OCI-LY7 (cell line): ENCODE measurements at regions not wholly inside any gene's neighbourhood (a gene's known extent, or its start where the extent isn't known, plus 50 kb on each side); places are given as distances from the start of the nearest gene placed in this dataset.

Experiments
- BruUV-seq: library from RNA; stranded (reverse); fragments of 400-500 nt; replicated peaks from 2 replicates; lab custom pipeline; 2021; lab: Mats Ljungman, UMichigan
- CTCF ChIA-PET: fragments of 300-600 bp; sonication (Branson Sonifier 250); formaldehyde crosslinking; loops from one replicate; lab custom pipeline; 2022; ENCODE audit warnings: antibody characterized with exemption; ENCODE audit not compliant: unreplicated experiment; lab: Charles Lee
- POLR2A ChIA-PET: fragments of 300-600 bp; sonication (Branson Sonifier 250); formaldehyde crosslinking; loops from one replicate; lab custom pipeline; 2022; ENCODE audit warnings: antibody characterized with exemption; lab: Charles Lee
- DNase-seq: peaks from one replicate; pipeline ENCODE4 v3.0.0-alpha.2; 2015; ENCODE audit warnings: low spot score
- H2AFZ ChIP-seq: fragments of 200-600 bp; sonication (generic), shearing (Covaris generic); 2 replicates; pipeline ENCODE4 v1.6.1; 2014; ENCODE audit warnings: mild to moderate bottlenecking, antibody characterized with exemption, low read length, moderate library complexity
- H3K27ac ChIP-seq: fragments of 200-600 bp; sonication (generic); 2 replicates; pipeline ENCODE4 v1.5.1; 2014; ENCODE audit warnings: mixed run types, low read depth, mild to moderate bottlenecking, moderate library complexity, low read length, inconsistent platforms; ENCODE audit not compliant: poor library complexity, severe bottlenecking
- H3K36me3 ChIP-seq: fragments of 200-600 bp; sonication (generic); 2 replicates; pipeline ENCODE4 v1.6.1; 2014; ENCODE audit warnings: mild to moderate bottlenecking, antibody characterized with exemption, low read length, moderate library complexity, mixed read lengths; ENCODE audit not compliant: insufficient read depth
- H3K4me1 ChIP-seq: fragments of 200-600 bp; sonication (generic); 2 replicates; pipeline ENCODE4 v1.5.1; 2014; ENCODE audit warnings: mild to moderate bottlenecking, low read length; ENCODE audit not compliant: insufficient read depth, poor library complexity, severe bottlenecking
- H3K4me2 ChIP-seq: fragments of 200-600 bp; sonication (generic); 2 replicates; pipeline ENCODE4 v1.6.1; 2014; ENCODE audit warnings: mild to moderate bottlenecking, low read length
- H3K4me3 ChIP-seq: fragments of 200-600 bp; sonication (generic); 2 replicates; pipeline ENCODE4 v1.5.1; 2014; ENCODE audit warnings: mild to moderate bottlenecking, low read depth, low read length; ENCODE audit not compliant: poor library complexity, severe bottlenecking
- H3K79me2 ChIP-seq: fragments of 200-600 bp; sonication (generic); 2 replicates; pipeline ENCODE4 v1.6.1; 2016; ENCODE audit warnings: low read depth, mild to moderate bottlenecking, low read length, moderate library complexity, mixed read lengths; ENCODE audit not compliant: insufficient read depth
- H3K9me2 ChIP-seq: fragments of 200-600 bp; sonication (generic); 2 replicates; pipeline ENCODE4 v1.6.1; 2016; ENCODE audit warnings: mild to moderate bottlenecking, low read length, mixed read lengths; ENCODE audit not compliant: insufficient read depth
- H3K9me3 ChIP-seq: fragments of 200-600 bp; sonication (generic); 2 replicates; pipeline ENCODE4 v1.6.1; 2014; ENCODE audit warnings: mild to moderate bottlenecking, mixed run types, low read length, mixed read lengths
- H4K20me1 ChIP-seq: fragments of 200-600 bp; sonication (generic); 2 replicates; pipeline ENCODE4 v1.6.1; 2014; ENCODE audit warnings: mild to moderate bottlenecking, antibody characterized with exemption, low read length, moderate library complexity, mixed read lengths; ENCODE audit not compliant: insufficient read depth
- EZH2phosphoT487 ChIP-seq: fragments of 200-600 bp; sonication (generic); IDR thresholded peaks from 2 replicates; pipeline ENCODE4 v1.6.1; 2018; ENCODE audit warnings: low read depth, borderline replicate concordance, mild to moderate bottlenecking, mixed run types, antibody characterized with exemption, low read length, moderate library complexity, mixed read lengths
- intact Hi-C: fragments of 100-400 bp; cut with micrococcal nuclease; formaldehyde crosslinking; loops from one replicate; pipeline ENCODE4 v1.10.0; 2022; ENCODE audit not compliant: unreplicated experiment
- TF ChIP-seq, protein P1 (sequence below): fragments of 200-600 bp; sonication (generic); conservative IDR thresholded peaks from 2 replicates; pipeline ENCODE4 v1.5.1; 2014; ENCODE audit warnings: mild to moderate bottlenecking, antibody characterized with exemption, low read length, moderate library complexity, mixed read lengths

DNA sequence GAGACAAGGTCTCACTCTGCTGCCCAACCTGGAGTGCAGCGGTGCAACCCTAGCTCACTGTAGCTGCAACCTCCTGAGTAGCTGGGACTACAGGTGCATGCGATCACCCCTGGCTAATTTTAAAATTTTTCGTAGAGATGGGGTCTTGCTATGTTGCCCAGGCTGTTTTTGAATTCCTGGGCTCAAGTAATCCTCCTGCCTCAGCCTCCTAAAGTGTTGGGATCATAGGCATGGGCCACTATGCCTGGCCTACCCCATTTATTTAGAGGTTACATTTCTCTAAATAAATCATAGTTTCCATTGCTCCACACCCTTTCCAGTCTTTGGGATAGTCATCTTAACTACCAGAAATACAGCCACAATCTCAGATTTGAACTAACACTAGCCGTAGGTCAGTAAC, 134.7 kb upstream of the CITED2 start:
- H3K9me2 ChIP-seq: no peaks in the 10 kb centered on the region
- no peaks in the 10 kb centered on the region for H3K4me1 ChIP-seq
- no peak overlapping the region for H2AFZ ChIP-seq
- BruUV-seq: no TSS peak
- H3K36me3 ChIP-seq: no peaks in the 10 kb centered on the region
- no peak for DNase-seq
- no peak overlapping the region for H3K4me3 ChIP-seq
- ChIA-PET POLR2A (interaction anchor here (0.7 kb wide), 1 partner anchor 797 kb away, joined by 3 read pairs; no protein-coding TSS in a partner anchor), CTCF (no interaction called here)
- TF ChIP-seq EZH2phosphoT487: no peak
- TF ChIP-seq, protein P1, sequence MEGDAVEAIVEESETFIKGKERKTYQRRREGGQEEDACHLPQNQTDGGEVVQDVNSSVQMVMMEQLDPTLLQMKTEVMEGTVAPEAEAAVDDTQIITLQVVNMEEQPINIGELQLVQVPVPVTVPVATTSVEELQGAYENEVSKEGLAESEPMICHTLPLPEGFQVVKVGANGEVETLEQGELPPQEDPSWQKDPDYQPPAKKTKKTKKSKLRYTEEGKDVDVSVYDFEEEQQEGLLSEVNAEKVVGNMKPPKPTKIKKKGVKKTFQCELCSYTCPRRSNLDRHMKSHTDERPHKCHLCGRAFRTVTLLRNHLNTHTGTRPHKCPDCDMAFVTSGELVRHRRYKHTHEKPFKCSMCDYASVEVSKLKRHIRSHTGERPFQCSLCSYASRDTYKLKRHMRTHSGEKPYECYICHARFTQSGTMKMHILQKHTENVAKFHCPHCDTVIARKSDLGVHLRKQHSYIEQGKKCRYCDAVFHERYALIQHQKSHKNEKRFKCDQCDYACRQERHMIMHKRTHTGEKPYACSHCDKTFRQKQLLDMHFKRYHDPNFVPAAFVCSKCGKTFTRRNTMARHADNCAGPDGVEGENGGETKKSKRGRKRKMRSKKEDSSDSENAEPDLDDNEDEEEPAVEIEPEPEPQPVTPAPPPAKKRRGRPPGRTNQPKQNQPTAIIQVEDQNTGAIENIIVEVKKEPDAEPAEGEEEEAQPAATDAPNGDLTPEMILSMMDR: no peak
- H3K79me2 ChIP-seq: no peaks in the 10 kb centered on the region
- H3K9me3 ChIP-seq: no peaks in the 10 kb centered on the region
- H3K27ac ChIP-seq: no peak overlapping the region
- intact Hi-C loops: no loop called here
- H4K20me1 ChIP-seq: no peaks in the 10 kb centered on the region
- H3K4me2 ChIP-seq: no peak overlapping the region

DNA sequence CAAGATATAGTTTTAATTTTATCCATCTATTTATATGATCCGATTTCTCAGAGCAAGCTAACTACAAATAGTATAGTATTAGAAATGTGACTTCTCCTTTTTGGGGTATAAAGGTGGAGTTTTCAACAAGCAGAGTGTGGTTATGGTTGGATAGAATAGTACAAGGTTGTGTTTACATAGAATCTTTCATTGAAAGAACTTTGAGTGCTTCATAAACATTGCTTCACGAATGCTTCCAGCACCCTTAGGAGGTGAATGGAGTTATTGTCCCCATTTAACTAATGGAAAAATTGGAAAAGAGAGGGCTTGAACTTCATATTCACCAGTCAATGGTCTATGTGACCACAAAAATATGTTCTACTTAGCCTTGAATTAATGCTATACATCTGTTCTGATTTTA, 134.1 kb upstream of the CITED2 start:
- Histone ChIP-seq H3K79me2 (no peaks in the 10 kb centered on the region), H3K27ac (no peak overlapping the region), H3K4me2 (no peak overlapping the region), H3K4me1 (no peaks in the 10 kb centered on the region), H3K9me2 (no peaks in the 10 kb centered on the region), H2AFZ (no peak overlapping the region), H3K9me3 (no peaks in the 10 kb centered on the region), H3K4me3 (no peak overlapping the region), H4K20me1 (no peaks in the 10 kb centered on the region), H3K36me3 (no peaks in the 10 kb centered on the region)
- TF ChIP-seq EZH2phosphoT487: no peak
- TF ChIP-seq, protein P1: no peak
- no peak for DNase-seq
- ChIA-PET CTCF (no interaction called here), POLR2A (interaction anchor here (0.6 kb wide), 1 partner anchor 16 kb away, joined by 3 read pairs; no protein-coding TSS in a partner anchor)
- intact Hi-C loops: no loop called here
- BruUV-seq: no TSS peak

DNA sequence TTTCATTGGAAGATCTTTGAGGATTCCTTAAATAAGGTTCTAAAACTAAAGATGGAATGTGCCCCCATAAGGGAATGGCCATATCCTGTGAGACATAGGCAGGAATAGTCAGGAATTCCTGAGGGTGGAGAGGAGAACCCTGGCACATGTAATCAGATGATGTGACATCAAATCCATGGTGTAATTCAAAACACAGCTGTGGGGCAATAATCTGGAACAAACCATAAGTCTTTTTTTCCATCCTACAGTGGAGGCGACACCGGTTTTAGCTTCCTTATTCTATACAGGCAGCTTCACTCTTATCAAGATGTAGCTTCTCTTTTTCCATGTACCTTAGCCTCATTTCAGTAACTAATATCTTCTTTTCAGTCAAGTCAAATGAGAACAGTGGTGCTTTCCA, 133.6 kb upstream of the CITED2 start:
- TF ChIP-seq, protein P1: no peak
- TF ChIP-seq EZH2phosphoT487: no peak
- H3K27ac ChIP-seq: no peak overlapping the region
- CTCF ChIA-PET: no interaction called here
- no TSS peak for BruUV-seq
- no peak overlapping the region for H3K4me2 ChIP-seq
- POLR2A ChIA-PET: interaction anchor here (0.6 kb wide), 1 partner anchor 16 kb away, joined by 3 read pairs; no protein-coding TSS in a partner anchor
- H3K4me1 ChIP-seq: no peaks in the 10 kb centered on the region
- no peaks in the 10 kb centered on the region for H3K79me2 ChIP-seq
- intact Hi-C loops: no loop called here
- H3K4me3 ChIP-seq: no peak overlapping the region
- H3K36me3 ChIP-seq: no peaks in the 10 kb centered on the region
- H3K9me2 ChIP-seq: no peaks in the 10 kb centered on the region
- DNase-seq: no peak
- no peaks in the 10 kb centered on the region for H4K20me1 ChIP-seq
- no peak overlapping the region for H2AFZ ChIP-seq
- no peaks in the 10 kb centered on the region for H3K9me3 ChIP-seq
